ENCODE measurements at regions not wholly inside any gene's neighbourhood (a gene's known extent, or its start where the extent isn't known, plus 50 kb on each side); places are given as distances from the start of the nearest gene placed in this dataset.

DNA sequence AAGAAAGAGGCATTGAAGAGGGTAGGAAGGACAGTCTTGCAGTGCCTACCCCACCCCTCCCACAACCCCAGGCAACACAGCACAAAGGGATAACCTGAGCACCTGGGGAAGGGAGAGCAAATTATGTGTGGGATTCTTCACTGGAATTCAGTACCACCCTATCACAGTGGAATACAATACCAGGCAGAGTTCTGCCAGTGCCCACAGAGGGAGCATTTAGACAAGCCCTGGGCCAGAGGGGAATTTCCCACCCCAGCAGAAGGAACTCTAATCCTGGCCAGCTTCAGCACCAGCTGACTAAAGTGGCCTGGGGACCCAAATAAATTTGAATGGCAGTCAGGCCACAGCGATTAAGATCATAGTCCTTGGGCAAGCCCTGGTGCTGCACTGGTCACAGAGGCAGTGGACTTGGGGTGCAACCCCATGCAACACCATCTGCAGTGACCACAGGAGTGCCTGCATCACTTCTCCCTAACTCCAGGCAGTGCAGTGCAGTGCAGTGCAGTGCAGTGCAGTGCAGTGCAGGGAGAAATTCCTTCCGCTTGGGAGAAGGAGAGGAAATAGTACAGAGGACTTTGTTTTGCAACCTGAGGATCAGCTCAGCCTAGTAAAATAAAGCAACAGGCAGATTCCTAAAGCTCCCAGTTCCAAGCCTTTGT is 147.8 kb upstream of the SRD5A2 start:
- BruUV-seq (replicated peaks): no TSS peak
- no peak for DNase-seq (ENCODE audit: low spot score)
- intact Hi-C loops (cut with micrococcal nuclease; ENCODE audit: unreplicated experiment): loop anchor here (2.0 to 10.0 kb wide), 2 partner anchors 316 to 1014 kb away; no protein-coding TSS in a partner anchor
- Histone ChIP-seq H3K27ac (ENCODE audit: low read depth, low read length, poor library complexity, severe bottlenecking) (no peak overlapping the region), H3K4me1 (ENCODE audit: insufficient read depth, low read length, poor library complexity, severe bottlenecking) (peaks cover 10% of the 10 kb centered on the region), H3K4me3 (ENCODE audit: low read depth, low read length, poor library complexity, severe bottlenecking) (no peak overlapping the region), H3K36me3 (ENCODE audit: insufficient read depth, low read length, poor library complexity, severe bottlenecking) (no peaks in the 10 kb centered on the region), H3K27me3 (replicated peaks; ENCODE audit: insufficient read depth, low read depth, low read length, poor library complexity) (no peaks in the 10 kb centered on the region), H3K9me3 (ENCODE audit: low read depth, low read length, poor library complexity, severe bottlenecking) (no peaks in the 10 kb centered on the region)
- TF ChIP-seq, protein P1, sequence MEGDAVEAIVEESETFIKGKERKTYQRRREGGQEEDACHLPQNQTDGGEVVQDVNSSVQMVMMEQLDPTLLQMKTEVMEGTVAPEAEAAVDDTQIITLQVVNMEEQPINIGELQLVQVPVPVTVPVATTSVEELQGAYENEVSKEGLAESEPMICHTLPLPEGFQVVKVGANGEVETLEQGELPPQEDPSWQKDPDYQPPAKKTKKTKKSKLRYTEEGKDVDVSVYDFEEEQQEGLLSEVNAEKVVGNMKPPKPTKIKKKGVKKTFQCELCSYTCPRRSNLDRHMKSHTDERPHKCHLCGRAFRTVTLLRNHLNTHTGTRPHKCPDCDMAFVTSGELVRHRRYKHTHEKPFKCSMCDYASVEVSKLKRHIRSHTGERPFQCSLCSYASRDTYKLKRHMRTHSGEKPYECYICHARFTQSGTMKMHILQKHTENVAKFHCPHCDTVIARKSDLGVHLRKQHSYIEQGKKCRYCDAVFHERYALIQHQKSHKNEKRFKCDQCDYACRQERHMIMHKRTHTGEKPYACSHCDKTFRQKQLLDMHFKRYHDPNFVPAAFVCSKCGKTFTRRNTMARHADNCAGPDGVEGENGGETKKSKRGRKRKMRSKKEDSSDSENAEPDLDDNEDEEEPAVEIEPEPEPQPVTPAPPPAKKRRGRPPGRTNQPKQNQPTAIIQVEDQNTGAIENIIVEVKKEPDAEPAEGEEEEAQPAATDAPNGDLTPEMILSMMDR (conservative IDR thresholded peaks at IDR 0.05; ENCODE audit: low read depth, low read length): no peak
- TF ChIP-seq EZH2 (IDR thresholded peaks at IDR 0.05; ENCODE audit: borderline replicate concordance, low read depth, low read length, poor library complexity, severe bottlenecking): no peak
- POLR2A ChIA-PET (ENCODE audit: low non-redundant PET): no interaction called here
- CTCF ChIA-PET: no interaction called here

DNA sequence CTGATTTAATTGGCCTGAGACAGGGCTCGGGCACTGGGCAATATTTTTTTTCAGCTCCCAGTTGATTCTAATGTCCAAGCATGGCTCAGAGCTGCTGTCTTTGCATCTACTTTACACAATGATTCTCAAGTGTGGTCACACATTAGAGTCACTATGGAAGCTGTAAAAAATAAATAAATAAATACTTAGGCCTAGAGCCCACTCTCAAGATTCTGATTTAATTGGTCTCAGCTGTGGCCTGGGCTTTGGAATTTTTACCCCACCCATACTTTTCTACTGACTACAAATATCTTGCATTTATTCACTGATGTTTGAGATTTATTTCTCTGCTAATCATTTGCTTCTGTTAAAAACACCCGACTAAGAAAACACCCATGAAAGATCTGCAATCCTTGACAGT is 145.7 kb upstream of the SRD5A2 start:
- no peak for TF ChIP-seq EZH2 (IDR thresholded peaks at IDR 0.05; ENCODE audit: borderline replicate concordance, low read depth, low read length, poor library complexity, severe bottlenecking)
- TF ChIP-seq, protein P1 (conservative IDR thresholded peaks at IDR 0.05; ENCODE audit: low read depth, low read length): no peak
- Histone ChIP-seq H3K36me3 (ENCODE audit: insufficient read depth, low read length, poor library complexity, severe bottlenecking) (no peaks in the 10 kb centered on the region), H3K4me3 (ENCODE audit: low read depth, low read length, poor library complexity, severe bottlenecking) (no peak overlapping the region), H3K4me1 (ENCODE audit: insufficient read depth, low read length, poor library complexity, severe bottlenecking) (peaks cover 10% of the 10 kb centered on the region), H3K27me3 (replicated peaks; ENCODE audit: insufficient read depth, low read depth, low read length, poor library complexity) (no peaks in the 10 kb centered on the region), H3K9me3 (ENCODE audit: low read depth, low read length, poor library complexity, severe bottlenecking) (no peaks in the 10 kb centered on the region), H3K27ac (ENCODE audit: low read depth, low read length, poor library complexity, severe bottlenecking) (no peak overlapping the region)
- no peak for DNase-seq (ENCODE audit: low spot score)
- ChIA-PET CTCF (no interaction called here), POLR2A (ENCODE audit: low non-redundant PET) (no interaction called here)
- intact Hi-C loops (cut with micrococcal nuclease; ENCODE audit: unreplicated experiment): loop anchor here (10.0 kb wide), 1 partner anchor 1012 kb away; no protein-coding TSS in a partner anchor
- no TSS peak for BruUV-seq (replicated peaks)

DNA sequence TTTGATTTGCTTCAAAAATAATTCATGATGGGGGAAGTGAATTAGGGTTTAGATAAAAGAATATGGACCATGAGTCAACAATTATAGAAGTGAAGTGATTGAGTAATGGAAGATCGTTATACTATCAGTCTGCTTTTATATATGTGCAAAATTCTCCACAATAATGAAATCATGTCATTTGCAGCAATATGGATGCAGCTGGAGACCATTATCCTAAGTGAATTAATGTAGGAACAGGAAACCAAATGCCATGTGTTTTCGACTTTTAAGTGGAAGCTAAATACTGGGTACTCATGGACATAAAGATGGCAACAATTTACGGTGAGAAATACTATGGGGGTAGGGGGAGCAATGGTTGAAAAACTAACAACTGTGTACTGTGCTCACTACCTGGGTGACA is 144.7 kb upstream of the SRD5A2 start:
- intact Hi-C loops (cut with micrococcal nuclease; ENCODE audit: unreplicated experiment): loop anchor here (10.0 kb wide), 1 partner anchor 1011 kb away; no protein-coding TSS in a partner anchor
- CTCF ChIA-PET: no interaction called here
- Histone ChIP-seq H3K4me3 (ENCODE audit: low read depth, low read length, poor library complexity, severe bottlenecking) (no peak overlapping the region), H3K36me3 (ENCODE audit: insufficient read depth, low read length, poor library complexity, severe bottlenecking) (no peaks in the 10 kb centered on the region), H3K4me1 (ENCODE audit: insufficient read depth, low read length, poor library complexity, severe bottlenecking) (peaks cover 10% of the 10 kb centered on the region), H3K27me3 (replicated peaks; ENCODE audit: insufficient read depth, low read depth, low read length, poor library complexity) (no peaks in the 10 kb centered on the region), H3K9me3 (ENCODE audit: low read depth, low read length, poor library complexity, severe bottlenecking) (no peaks in the 10 kb centered on the region), H3K27ac (ENCODE audit: low read depth, low read length, poor library complexity, severe bottlenecking) (no peak overlapping the region)
- POLR2A ChIA-PET (ENCODE audit: low non-redundant PET): no interaction called here
- no TSS peak for BruUV-seq (replicated peaks)
- TF ChIP-seq, protein P1 (conservative IDR thresholded peaks at IDR 0.05; ENCODE audit: low read depth, low read length): no peak
- no peak for TF ChIP-seq EZH2 (IDR thresholded peaks at IDR 0.05; ENCODE audit: borderline replicate concordance, low read depth, low read length, poor library complexity, severe bottlenecking)
- DNase-seq (ENCODE audit: low spot score): peak; percentile 54
